ENCODE measurements at regions not wholly inside any gene's neighbourhood (a gene's known extent, or its start where the extent isn't known, plus 50 kb on each side); places are given as distances from the start of the nearest gene placed in this dataset.

GRCh38 chr9:88746029-88746742 is 211.2 kb downstream of the NXNL2 start:
- Histone ChIP-seq H3K36me3 (ENCODE audit: control insufficient read depth in 2 of 2, extremely low read depth in 1 of 2, insufficient read depth in 2 of 2, low read length in 2 of 2) (no peaks in the 10 kb centered on the region), H2AFZ (ENCODE audit: low read depth, low read length) (peak overlapping the region; percentile 32), H3K79me2 (ENCODE audit: control insufficient read depth, insufficient read depth, low read length) (no peaks in the 10 kb centered on the region), H3K9ac (replicated peaks; ENCODE audit: extremely low read depth, insufficient read depth, low read length) (no peak overlapping the region), H3K27me3 (ENCODE audit: control insufficient read depth in 2 of 2, insufficient read depth in 2 of 2, low read length in 2 of 2) (no peaks in the 10 kb centered on the region), H3K9me1 (replicated peaks; ENCODE audit: control insufficient read depth, extremely low read depth, insufficient read depth, low read length) (no peaks in the 10 kb centered on the region), H3K27ac (ENCODE audit: insufficient read depth, low read depth, low read length) (no peak overlapping the region), H4K20me1 (replicated peaks; ENCODE audit: control insufficient read depth, extremely low read depth, insufficient read depth, low read length) (no peaks in the 10 kb centered on the region), H3K9me3 (replicated peaks; ENCODE audit: control insufficient read depth, insufficient read depth, low read length) (no peaks in the 10 kb centered on the region), H3K4me1 (ENCODE audit: control insufficient read depth, extremely low read depth, insufficient read depth, low read length) (peaks cover 10% of the 10 kb centered on the region), H3K4me3 (replicated peaks in 1 of 3; ENCODE audit: insufficient read depth in 1 of 3, low read depth in 1 of 3, low read length in 3 of 3) (no peak overlapping the region), H3K4me2 (ENCODE audit: insufficient read depth, low read length) (no peak overlapping the region)
- ChIA-PET CTCF (interaction anchor here (0.9 to 1.6 kb wide), 4 partner anchors 10 to 255 kb away, joined by 3 to 6 read pairs (median 4); no protein-coding TSS in a partner anchor), POLR2A (no interaction called here)
- intact Hi-C loops (cut with micrococcal nuclease) = no loop called here
- no TSS peak for BruUV-seq (replicated peaks)
- FAIRE-seq (no peak), DNase-seq (ENCODE audit: low read depth, low spot score) (no peak)
- dilution Hi-C loops (cut with MboI; ENCODE audit: extremely low pct_ligation_motif_present, low sequenced_read_pairs) = no loop called here
- TF ChIP-seq JUN (IDR thresholded peaks at IDR 0.05; ENCODE audit: borderline replicate concordance, insufficient read depth, insufficient read length, low read depth) (no peak), MYC (IDR thresholded peaks at IDR 0.05; ENCODE audit: low read depth, low read length) (no peak), POLR2AphosphoS5 (IDR thresholded peaks at IDR 0.05; ENCODE audit: insufficient read depth, low read depth, low read length) (no peak), FOS (IDR thresholded peaks at IDR 0.05; ENCODE audit: borderline replicate concordance, insufficient read depth, low read length) (no peak), MAX (IDR thresholded peaks at IDR 0.05; ENCODE audit: insufficient read depth, insufficient read length) (no peak)
- TF ChIP-seq, protein P1, sequence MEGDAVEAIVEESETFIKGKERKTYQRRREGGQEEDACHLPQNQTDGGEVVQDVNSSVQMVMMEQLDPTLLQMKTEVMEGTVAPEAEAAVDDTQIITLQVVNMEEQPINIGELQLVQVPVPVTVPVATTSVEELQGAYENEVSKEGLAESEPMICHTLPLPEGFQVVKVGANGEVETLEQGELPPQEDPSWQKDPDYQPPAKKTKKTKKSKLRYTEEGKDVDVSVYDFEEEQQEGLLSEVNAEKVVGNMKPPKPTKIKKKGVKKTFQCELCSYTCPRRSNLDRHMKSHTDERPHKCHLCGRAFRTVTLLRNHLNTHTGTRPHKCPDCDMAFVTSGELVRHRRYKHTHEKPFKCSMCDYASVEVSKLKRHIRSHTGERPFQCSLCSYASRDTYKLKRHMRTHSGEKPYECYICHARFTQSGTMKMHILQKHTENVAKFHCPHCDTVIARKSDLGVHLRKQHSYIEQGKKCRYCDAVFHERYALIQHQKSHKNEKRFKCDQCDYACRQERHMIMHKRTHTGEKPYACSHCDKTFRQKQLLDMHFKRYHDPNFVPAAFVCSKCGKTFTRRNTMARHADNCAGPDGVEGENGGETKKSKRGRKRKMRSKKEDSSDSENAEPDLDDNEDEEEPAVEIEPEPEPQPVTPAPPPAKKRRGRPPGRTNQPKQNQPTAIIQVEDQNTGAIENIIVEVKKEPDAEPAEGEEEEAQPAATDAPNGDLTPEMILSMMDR (IDR thresholded peaks at IDR 0.05; ENCODE audit: extremely low read depth in 1 of 2, insufficient read depth in 1 of 2, low read depth in 1 of 2, low read length in 2 of 2) = no peak

All from endothelial cell of umbilical vein (primary cell).